Neural cell (in vitro differentiated cells): ENCODE measurements at regions not wholly inside any gene's neighbourhood (a gene's known extent, or its start where the extent isn't known, plus 50 kb on each side); places are given as distances from the start of the nearest gene placed in this dataset.

ENCODE experiments used
- H2AFZ ChIP-seq: fragments of 200-600, 300-800 bp; sonication (generic), shearing (Covaris generic); 2 replicates; pipeline ENCODE4 v1.6.0; 2014; ENCODE audit warnings: low read depth, mild to moderate bottlenecking, antibody characterized with exemption, low read length, moderate library complexity
- H3F3A ChIP-seq: fragments of 200-600 bp; shearing (Covaris generic); 2 replicates; pipeline ENCODE4 v1.6.1; 2016; ENCODE audit warnings: mild to moderate bottlenecking, moderate library complexity, mixed read lengths, antibody characterized with exemption, low read length; ENCODE audit not compliant: insufficient read depth, poor library complexity, severe bottlenecking
- H3K27ac ChIP-seq: fragments of 200-600, 300-800 bp; sonication (generic), shearing (Covaris generic); 2 replicates; pipeline ENCODE4 v1.5.1; 2014; ENCODE audit warnings: mild to moderate bottlenecking, low read length, moderate library complexity
- H3K27me3 ChIP-seq: fragments of 300-800, 200-600 bp; sonication (generic), shearing (Covaris generic); 2 replicates; pipeline ENCODE4 v1.6.0; 2014; ENCODE audit warnings: mild to moderate bottlenecking, low read depth, low read length, moderate library complexity; ENCODE audit not compliant: insufficient read depth
- H3K36me3 ChIP-seq: fragments of 300-800, 200-600 bp; sonication (generic), shearing (Covaris generic); 2 replicates; pipeline ENCODE4 v1.5.1; 2014; ENCODE audit warnings: mild to moderate bottlenecking, antibody characterized with exemption, low read length, moderate library complexity; ENCODE audit not compliant: insufficient read depth
- H3K4me2 ChIP-seq: fragments of 300-800, 200-600 bp; sonication (generic), shearing (Covaris generic); 2 replicates; pipeline ENCODE4 v1.6.0; 2014; ENCODE audit warnings: mild to moderate bottlenecking, low read length
- H3K4me3 ChIP-seq: fragments of 300-800, 200-600 bp; sonication (generic), shearing (Covaris generic); 2 replicates; pipeline ENCODE4 v1.5.1; 2014; ENCODE audit warnings: mild to moderate bottlenecking, low read length, moderate library complexity
- H3K79me2 ChIP-seq: fragments of 200-600 bp; shearing (Covaris generic); replicated peaks from 2 replicates; pipeline ENCODE4 v1.6.0; 2014; ENCODE audit warnings: mild to moderate bottlenecking, low read length, moderate library complexity; ENCODE audit not compliant: insufficient read depth
- H3K9ac ChIP-seq: fragments of 300-800, 200-600 bp; sonication (generic), shearing (Covaris generic); 2 replicates; pipeline ENCODE4 v1.6.1; 2016; ENCODE audit warnings: mild to moderate bottlenecking, low read length, mixed read lengths
- H3K9me2 ChIP-seq: fragments of 200-600 bp; shearing (Covaris generic); 2 replicates; pipeline ENCODE4 v1.6.1; 2016; ENCODE audit warnings: mild to moderate bottlenecking, low read length, mixed read lengths; ENCODE audit not compliant: insufficient read depth
- H3K9me3 ChIP-seq: fragments of 200-600, 300-800 bp; sonication (generic), shearing (Covaris generic); 2 replicates; pipeline ENCODE4 v1.6.1; 2016; ENCODE audit warnings: mild to moderate bottlenecking, mixed run types, low read length, moderate library complexity, mixed read lengths
- H4K20me1 ChIP-seq: fragments of 200-600 bp; shearing (Covaris generic); 2 replicates; pipeline ENCODE4 v1.6.1; 2016; ENCODE audit warnings: mild to moderate bottlenecking, mixed run types; ENCODE audit not compliant: insufficient read depth
- EP300 ChIP-seq: fragments of 450-650 bp; conservative IDR thresholded peaks from 2 replicates; pipeline ENCODE4 v1.6.1; 2014; ENCODE audit warnings: antibody characterized with exemption, mild to moderate bottlenecking, moderate library complexity; ENCODE audit not compliant: poor library complexity, severe bottlenecking
- EZH2 ChIP-seq: fragments of 200-600, 300-800 bp; shearing (Covaris generic), sonication (generic); IDR thresholded peaks from 2 replicates; pipeline ENCODE4 v1.6.1; 2014; ENCODE audit warnings: antibody characterized with exemption, low read length, borderline replicate concordance, mild to moderate bottlenecking; ENCODE audit not compliant: insufficient read depth, poor library complexity, severe bottlenecking
- MXI1 ChIP-seq: fragments of 450-650 bp; conservative IDR thresholded peaks from 2 replicates; pipeline ENCODE4 v1.6.1; 2014; ENCODE audit warnings: antibody characterized with exemption, mild to moderate bottlenecking; ENCODE audit not compliant: poor library complexity, severe bottlenecking
- POLR2AphosphoS5 ChIP-seq: IDR thresholded peaks from 2 replicates; pipeline ENCODE4 v1.6.1; 2012
- RAD21 ChIP-seq: fragments of 450-650 bp; conservative IDR thresholded peaks from 2 replicates; pipeline ENCODE4 v1.6.1; 2014; ENCODE audit warnings: antibody characterized with exemption, mild to moderate bottlenecking, moderate library complexity
- SMC3 ChIP-seq: fragments of 450-650 bp; conservative IDR thresholded peaks from 2 replicates; pipeline ENCODE4 v1.6.1; 2014; ENCODE audit warnings: antibody characterized with exemption, mild to moderate bottlenecking, moderate library complexity; ENCODE audit not compliant: poor library complexity
- TAF1 ChIP-seq: IDR thresholded peaks from 2 replicates; pipeline ENCODE4 v1.6.1; 2012; ENCODE audit warnings: low read depth
- TF ChIP-seq, protein P1 (sequence below): IDR thresholded peaks from 2 replicates; pipeline ENCODE4 v1.6.1; 2012; ENCODE audit warnings: borderline replicate concordance
- TF ChIP-seq, protein P2 (sequence below): fragments of 450-650 bp; IDR thresholded peaks from 2 replicates; pipeline ENCODE4 v1.5.1; 2014; ENCODE audit warnings: antibody characterized with exemption, mild to moderate bottlenecking, moderate library complexity; ENCODE audit not compliant: poor library complexity, severe bottlenecking

DNA sequence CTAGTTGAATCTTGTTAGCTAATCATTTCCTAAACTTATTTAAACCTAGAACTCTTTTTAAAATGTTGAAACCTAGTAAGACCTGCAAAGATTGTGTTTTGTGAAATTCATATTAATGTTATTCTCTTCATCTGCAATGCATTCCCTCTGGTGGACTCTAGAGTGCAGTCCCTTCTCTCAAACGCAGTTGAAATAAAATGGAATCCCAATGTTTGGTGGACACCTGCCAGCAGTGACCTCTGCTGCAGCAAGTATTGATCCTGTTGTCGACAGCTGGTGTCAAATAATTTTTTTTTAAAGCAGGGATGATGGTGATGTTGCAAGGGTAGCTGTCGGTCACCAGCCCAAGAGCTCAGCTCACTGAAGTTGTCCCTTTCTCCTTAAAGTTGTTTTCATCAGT, 492.0 kb downstream of the ZIC3 start:
- no peaks in the 10 kb centered on the region for H3K9me3 ChIP-seq
- no peak overlapping the region for H2AFZ ChIP-seq
- no peaks in the 10 kb centered on the region for H3F3A ChIP-seq
- no peak overlapping the region for H3K27ac ChIP-seq
- TF ChIP-seq EP300 (no peak), RAD21 (no peak), TAF1 (no peak), SMC3 (no peak), MXI1 (no peak), EZH2 (no peak), POLR2AphosphoS5 (no peak)
- TF ChIP-seq, protein P1, sequence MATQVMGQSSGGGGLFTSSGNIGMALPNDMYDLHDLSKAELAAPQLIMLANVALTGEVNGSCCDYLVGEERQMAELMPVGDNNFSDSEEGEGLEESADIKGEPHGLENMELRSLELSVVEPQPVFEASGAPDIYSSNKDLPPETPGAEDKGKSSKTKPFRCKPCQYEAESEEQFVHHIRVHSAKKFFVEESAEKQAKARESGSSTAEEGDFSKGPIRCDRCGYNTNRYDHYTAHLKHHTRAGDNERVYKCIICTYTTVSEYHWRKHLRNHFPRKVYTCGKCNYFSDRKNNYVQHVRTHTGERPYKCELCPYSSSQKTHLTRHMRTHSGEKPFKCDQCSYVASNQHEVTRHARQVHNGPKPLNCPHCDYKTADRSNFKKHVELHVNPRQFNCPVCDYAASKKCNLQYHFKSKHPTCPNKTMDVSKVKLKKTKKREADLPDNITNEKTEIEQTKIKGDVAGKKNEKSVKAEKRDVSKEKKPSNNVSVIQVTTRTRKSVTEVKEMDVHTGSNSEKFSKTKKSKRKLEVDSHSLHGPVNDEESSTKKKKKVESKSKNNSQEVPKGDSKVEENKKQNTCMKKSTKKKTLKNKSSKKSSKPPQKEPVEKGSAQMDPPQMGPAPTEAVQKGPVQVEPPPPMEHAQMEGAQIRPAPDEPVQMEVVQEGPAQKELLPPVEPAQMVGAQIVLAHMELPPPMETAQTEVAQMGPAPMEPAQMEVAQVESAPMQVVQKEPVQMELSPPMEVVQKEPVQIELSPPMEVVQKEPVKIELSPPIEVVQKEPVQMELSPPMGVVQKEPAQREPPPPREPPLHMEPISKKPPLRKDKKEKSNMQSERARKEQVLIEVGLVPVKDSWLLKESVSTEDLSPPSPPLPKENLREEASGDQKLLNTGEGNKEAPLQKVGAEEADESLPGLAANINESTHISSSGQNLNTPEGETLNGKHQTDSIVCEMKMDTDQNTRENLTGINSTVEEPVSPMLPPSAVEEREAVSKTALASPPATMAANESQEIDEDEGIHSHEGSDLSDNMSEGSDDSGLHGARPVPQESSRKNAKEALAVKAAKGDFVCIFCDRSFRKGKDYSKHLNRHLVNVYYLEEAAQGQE, result no peak
- TF ChIP-seq, protein P2, sequence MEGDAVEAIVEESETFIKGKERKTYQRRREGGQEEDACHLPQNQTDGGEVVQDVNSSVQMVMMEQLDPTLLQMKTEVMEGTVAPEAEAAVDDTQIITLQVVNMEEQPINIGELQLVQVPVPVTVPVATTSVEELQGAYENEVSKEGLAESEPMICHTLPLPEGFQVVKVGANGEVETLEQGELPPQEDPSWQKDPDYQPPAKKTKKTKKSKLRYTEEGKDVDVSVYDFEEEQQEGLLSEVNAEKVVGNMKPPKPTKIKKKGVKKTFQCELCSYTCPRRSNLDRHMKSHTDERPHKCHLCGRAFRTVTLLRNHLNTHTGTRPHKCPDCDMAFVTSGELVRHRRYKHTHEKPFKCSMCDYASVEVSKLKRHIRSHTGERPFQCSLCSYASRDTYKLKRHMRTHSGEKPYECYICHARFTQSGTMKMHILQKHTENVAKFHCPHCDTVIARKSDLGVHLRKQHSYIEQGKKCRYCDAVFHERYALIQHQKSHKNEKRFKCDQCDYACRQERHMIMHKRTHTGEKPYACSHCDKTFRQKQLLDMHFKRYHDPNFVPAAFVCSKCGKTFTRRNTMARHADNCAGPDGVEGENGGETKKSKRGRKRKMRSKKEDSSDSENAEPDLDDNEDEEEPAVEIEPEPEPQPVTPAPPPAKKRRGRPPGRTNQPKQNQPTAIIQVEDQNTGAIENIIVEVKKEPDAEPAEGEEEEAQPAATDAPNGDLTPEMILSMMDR, result no peak
- no peak overlapping the region for H3K9ac ChIP-seq
- H3K9me2 ChIP-seq, result no peaks in the 10 kb centered on the region
- H3K4me3 ChIP-seq, result no peak overlapping the region
- no peaks in the 10 kb centered on the region for H3K27me3 ChIP-seq
- H3K4me2 ChIP-seq, result no peak overlapping the region
- H3K36me3 ChIP-seq, result no peaks in the 10 kb centered on the region
- H4K20me1 ChIP-seq, result no peaks in the 10 kb centered on the region
- H3K79me2 ChIP-seq, result no peaks in the 10 kb centered on the region

DNA sequence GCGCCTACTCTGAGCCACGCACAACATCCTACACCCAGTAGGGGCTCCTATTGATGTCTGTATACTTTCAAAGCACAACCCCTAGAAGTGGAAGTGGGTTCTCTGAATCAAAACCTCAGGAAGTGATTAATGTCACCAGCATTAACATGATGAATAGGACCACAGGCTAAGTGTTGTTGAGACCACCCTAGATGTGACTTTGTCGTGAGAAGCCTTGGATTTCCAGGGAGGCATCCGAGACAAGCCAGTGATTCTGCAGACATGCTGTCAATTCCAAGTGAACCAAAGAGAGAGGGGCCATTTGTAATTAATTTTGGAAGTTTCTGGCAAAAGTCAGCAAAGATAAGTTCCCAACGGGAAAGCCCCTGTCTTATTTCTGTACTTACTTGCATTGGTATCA, 493.0 kb downstream of the ZIC3 start:
- no peak overlapping the region for H2AFZ ChIP-seq
- TF ChIP-seq, protein P2, result no peak
- TF ChIP-seq RAD21 (no peak), MXI1 (no peak), TAF1 (no peak), EP300 (no peak), POLR2AphosphoS5 (no peak), EZH2 (no peak), SMC3 (no peak)
- TF ChIP-seq, protein P1, result no peak
- no peaks in the 10 kb centered on the region for H3K9me2 ChIP-seq
- H3K79me2 ChIP-seq, result no peaks in the 10 kb centered on the region
- no peak overlapping the region for H3K4me3 ChIP-seq
- H3K9me3 ChIP-seq, result no peaks in the 10 kb centered on the region
- H4K20me1 ChIP-seq, result no peaks in the 10 kb centered on the region
- H3K27ac ChIP-seq, result no peak overlapping the region
- H3F3A ChIP-seq, result no peaks in the 10 kb centered on the region
- H3K4me2 ChIP-seq, result no peak overlapping the region
- H3K27me3 ChIP-seq, result no peaks in the 10 kb centered on the region
- no peaks in the 10 kb centered on the region for H3K36me3 ChIP-seq
- no peak overlapping the region for H3K9ac ChIP-seq
